ENCODE measurements at regions not wholly inside any gene's neighbourhood (a gene's known extent, or its start where the extent isn't known, plus 50 kb on each side); places are given as distances from the start of the nearest gene placed in this dataset.

DNA sequence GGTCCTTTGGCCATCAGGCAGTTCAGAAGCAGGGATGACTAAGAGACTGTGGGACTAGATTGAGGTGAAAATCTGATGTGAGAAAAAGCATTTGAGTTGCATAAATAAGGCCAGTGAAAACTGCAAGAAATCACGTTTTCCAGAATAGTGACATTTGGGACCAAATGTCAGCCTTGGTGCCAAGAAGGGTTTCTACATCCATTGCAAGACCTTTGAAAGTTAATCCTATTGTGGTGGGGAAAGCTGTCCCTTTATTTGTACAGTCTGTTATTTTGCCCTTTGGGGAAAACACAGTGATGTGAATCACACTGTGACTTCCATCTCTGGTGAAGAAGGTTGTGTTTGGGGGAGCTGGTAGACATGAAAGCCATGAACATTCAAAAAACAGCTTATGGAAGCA lies 153.5 kb upstream of the SIX2 start:
- in situ Hi-C loops (cut with HindIII; ENCODE audit: low sequenced_read_pairs): no loop called here

DNA sequence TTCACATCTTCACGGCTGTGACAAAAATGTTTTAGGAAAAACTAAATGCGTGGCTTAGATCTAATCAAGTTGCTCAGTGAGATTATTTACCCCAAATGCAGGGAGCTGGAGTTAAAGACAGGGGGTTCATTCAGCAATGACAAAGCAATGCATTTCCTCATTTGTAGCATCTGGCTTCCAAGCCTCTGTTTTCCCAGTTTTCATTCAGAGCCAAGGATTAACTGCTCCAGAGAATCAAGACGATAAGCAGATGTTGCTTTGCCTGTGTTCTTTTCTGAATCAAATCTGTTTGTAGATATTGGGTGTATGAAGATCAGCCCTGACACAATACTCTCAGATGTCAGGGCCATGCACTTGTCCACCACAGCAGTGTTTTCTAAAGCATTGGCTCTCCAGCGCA lies 147.4 kb upstream of the SIX2 start:
- TF ChIP-seq, protein P1, sequence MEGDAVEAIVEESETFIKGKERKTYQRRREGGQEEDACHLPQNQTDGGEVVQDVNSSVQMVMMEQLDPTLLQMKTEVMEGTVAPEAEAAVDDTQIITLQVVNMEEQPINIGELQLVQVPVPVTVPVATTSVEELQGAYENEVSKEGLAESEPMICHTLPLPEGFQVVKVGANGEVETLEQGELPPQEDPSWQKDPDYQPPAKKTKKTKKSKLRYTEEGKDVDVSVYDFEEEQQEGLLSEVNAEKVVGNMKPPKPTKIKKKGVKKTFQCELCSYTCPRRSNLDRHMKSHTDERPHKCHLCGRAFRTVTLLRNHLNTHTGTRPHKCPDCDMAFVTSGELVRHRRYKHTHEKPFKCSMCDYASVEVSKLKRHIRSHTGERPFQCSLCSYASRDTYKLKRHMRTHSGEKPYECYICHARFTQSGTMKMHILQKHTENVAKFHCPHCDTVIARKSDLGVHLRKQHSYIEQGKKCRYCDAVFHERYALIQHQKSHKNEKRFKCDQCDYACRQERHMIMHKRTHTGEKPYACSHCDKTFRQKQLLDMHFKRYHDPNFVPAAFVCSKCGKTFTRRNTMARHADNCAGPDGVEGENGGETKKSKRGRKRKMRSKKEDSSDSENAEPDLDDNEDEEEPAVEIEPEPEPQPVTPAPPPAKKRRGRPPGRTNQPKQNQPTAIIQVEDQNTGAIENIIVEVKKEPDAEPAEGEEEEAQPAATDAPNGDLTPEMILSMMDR (IDR thresholded peaks at IDR 0.05; ENCODE audit: low read depth, low read length, missing control alignments): no peak
- DNase-seq (ENCODE audit: low read depth): no peak
- in situ Hi-C loops (cut with HindIII; ENCODE audit: low sequenced_read_pairs): no loop called here
- H3K4me3 ChIP-seq (ENCODE audit: low read depth, low read length): no peak overlapping the region

More for the DNA sequence above, 153.5 kb upstream of the SIX2 start:
- DNase-seq (ENCODE audit: low read depth): no peak
- H3K4me3 ChIP-seq (ENCODE audit: low read depth, low read length): no peak overlapping the region
- TF ChIP-seq, protein P1 (IDR thresholded peaks at IDR 0.05; ENCODE audit: low read depth, low read length, missing control alignments): no peak

DNA sequence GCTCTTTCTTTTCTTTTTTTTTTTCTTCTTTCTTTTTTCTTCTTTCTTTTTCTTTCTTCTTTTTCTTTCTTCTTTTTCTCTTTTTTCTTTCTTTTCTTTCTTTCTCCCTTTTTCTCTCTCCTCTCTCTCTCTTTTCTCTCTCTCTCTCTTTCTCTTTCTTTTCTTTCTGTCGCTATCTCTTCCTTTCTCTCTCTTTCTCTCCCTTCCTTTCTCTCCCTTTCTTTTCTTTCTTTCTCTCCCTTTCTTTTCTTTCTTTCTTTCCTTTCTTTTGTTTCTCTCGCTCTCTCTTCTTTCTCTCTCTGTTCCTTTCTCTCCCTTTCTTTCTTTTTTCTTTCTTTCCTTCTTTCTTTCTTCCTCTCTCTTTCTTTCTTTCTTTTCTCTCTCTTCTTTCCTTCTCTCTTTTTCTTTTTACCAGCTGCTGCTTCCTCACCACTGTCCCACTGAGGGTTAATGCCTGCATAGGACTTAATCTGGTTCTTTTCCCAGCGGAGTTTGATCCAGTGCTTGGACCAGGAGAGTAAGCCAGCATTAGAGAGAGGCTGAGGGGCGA lies 145.4 kb upstream of the SIX2 start:
- in situ Hi-C loops (cut with HindIII; ENCODE audit: low sequenced_read_pairs): no loop called here
- DNase-seq (ENCODE audit: low read depth): no peak
- no peak overlapping the region for H3K4me3 ChIP-seq (ENCODE audit: low read depth, low read length)
- TF ChIP-seq, protein P1 (IDR thresholded peaks at IDR 0.05; ENCODE audit: low read depth, low read length, missing control alignments): no peak

DNA sequence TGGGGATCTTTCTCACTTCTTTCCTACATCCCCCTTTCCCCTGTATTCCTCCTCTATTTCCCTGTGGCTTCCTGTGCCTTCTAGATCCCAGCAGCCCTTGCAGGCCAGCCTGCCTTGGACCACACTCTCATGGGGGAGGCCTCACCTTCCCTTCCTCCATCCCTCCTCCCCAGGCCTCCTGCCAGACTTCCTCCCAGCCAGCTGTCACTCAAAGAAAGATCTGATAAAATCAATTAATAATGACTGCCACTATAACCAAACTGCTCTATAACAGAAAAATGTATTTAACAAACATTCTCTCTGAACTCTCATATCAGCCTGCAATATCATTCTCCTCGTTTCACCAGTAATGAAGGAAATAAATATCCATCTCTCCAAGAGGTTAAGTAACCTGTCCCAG lies 144.9 kb upstream of the SIX2 start:
- no peak for DNase-seq (ENCODE audit: low read depth)
- in situ Hi-C loops (cut with HindIII; ENCODE audit: low sequenced_read_pairs): no loop called here
- H3K4me3 ChIP-seq (ENCODE audit: low read depth, low read length): no peak overlapping the region
- TF ChIP-seq, protein P1 (IDR thresholded peaks at IDR 0.05; ENCODE audit: low read depth, low read length, missing control alignments): no peak

DNA sequence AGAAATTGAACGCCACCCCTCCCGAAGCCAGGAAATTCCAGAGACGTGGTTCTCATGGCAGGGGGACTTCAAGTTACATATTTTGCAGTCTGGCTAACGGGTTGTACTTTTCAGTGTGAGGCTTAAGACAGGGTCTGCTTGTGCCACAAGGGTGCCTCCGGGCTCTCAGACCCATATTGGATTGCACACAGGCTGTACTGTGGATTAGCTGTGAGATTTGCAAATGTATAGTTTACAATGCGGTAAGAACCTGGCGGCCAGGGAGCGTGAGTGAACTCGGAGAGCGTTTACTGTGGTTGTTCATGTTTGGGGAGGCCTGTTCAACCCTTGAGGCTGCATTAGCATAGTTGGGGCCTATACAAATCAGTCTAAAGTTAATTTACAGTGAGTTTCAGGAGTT lies 143.9 kb upstream of the SIX2 start:
- in situ Hi-C loops (cut with HindIII; ENCODE audit: low sequenced_read_pairs): no loop called here
- no peak overlapping the region for H3K4me3 ChIP-seq (ENCODE audit: low read depth, low read length)
- TF ChIP-seq, protein P1 (IDR thresholded peaks at IDR 0.05; ENCODE audit: low read depth, low read length, missing control alignments): no peak
- no peak for DNase-seq (ENCODE audit: low read depth)

DNA sequence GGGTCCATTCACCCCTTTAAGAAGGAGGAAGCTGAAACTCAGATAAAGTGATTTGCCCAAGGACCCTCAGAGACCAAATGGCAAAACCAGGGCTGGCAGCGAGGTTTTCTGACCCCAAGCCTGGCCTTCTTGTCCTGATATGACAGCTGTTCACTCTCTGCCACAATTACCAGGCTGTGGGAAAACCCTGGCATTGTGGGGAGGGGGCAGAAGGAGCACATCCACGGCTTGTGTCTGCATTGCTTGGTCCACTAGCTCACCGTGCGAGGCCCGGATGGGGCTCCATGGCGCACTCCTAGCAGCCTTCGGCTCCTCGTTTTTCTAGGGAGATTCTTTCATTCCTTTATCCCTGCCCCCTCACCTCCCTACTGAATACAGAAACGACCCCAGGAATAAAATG lies 143.4 kb upstream of the SIX2 start:
- DNase-seq (ENCODE audit: low read depth): no peak
- H3K4me3 ChIP-seq (ENCODE audit: low read depth, low read length): no peak overlapping the region
- TF ChIP-seq, protein P1 (IDR thresholded peaks at IDR 0.05; ENCODE audit: low read depth, low read length, missing control alignments): no peak
- in situ Hi-C loops (cut with HindIII; ENCODE audit: low sequenced_read_pairs): no loop called here
